Small intestine (tissue), 7 donors: ENCODE measurements at regions not wholly inside any gene's neighbourhood (a gene's known extent, or its start where the extent isn't known, plus 50 kb on each side); places are given as distances from the start of the nearest gene placed in this dataset.
A peak's percentile ranks its signal among the peaks of the same experiment; 100 is the strongest.

Experiments used
- DNase-seq, 2 donors: peaks; one replicate each; pipeline versions ENCODE4 v3.0.0 to v3.0.0-alpha.2; 2013
- FAIRE-seq: peaks from 2 replicates; lab custom pipeline; 2012; peaks lifted over from hg19 to GRCh38; lab: Jason Lieb, UNC
- H3K27ac ChIP-seq, 3 donors: one replicate each; pipeline ENCODE4 v1.5.1; 2013; ENCODE audit warnings: low read length in 2 of 3, mild to moderate bottlenecking in 2 of 3, control low read depth in 1 of 3, inconsistent platforms in 1 of 3, low read depth in 1 of 3, moderate library complexity in 1 of 3
- H3K27me3 ChIP-seq, 3 donors: one replicate each; pipeline ENCODE4 v1.6.1; 2013; ENCODE audit warnings: low read length in 3 of 3, inconsistent platforms in 1 of 3; ENCODE audit not compliant: control insufficient read depth in 3 of 3, insufficient read depth in 3 of 3
- H3K36me3 ChIP-seq, 3 donors: one replicate each; pipeline ENCODE4 v1.6.1; 2013; ENCODE audit warnings: low read length in 3 of 3, inconsistent platforms in 1 of 3, low read depth in 1 of 3, mild to moderate bottlenecking in 1 of 3, moderate library complexity in 1 of 3; ENCODE audit not compliant: control insufficient read depth in 3 of 3, insufficient read depth in 2 of 3
- H3K4me1 ChIP-seq, 3 donors: one replicate each; pipeline ENCODE4 v1.6.1; 2013; ENCODE audit warnings: low read length in 2 of 3, inconsistent platforms in 1 of 3, low read depth in 1 of 3, mild to moderate bottlenecking in 1 of 3, moderate library complexity in 1 of 3; ENCODE audit not compliant: control insufficient read depth in 3 of 3, insufficient read depth in 2 of 3
- H3K4me3 ChIP-seq, 3 donors: one replicate each; pipeline ENCODE4 v1.5.1; 2013; ENCODE audit warnings: low read length in 3 of 3, control low read depth in 1 of 3, inconsistent platforms in 1 of 3, low read depth in 1 of 3, mild to moderate bottlenecking in 1 of 3, moderate library complexity in 1 of 3
- H3K9me3 ChIP-seq, 2 donors: one replicate each; pipeline ENCODE4 v1.6.1; 2013; ENCODE audit warnings: low read depth in 1 of 2, low read length in 1 of 2; ENCODE audit not compliant: control insufficient read depth in 2 of 2, insufficient read depth in 1 of 2
- WGBS, 3 donors: extraction: QIAGEN DNeasy Blood & Tissue Kit; methylation state at CpG; one replicate each; pipeline ENCODE4 v1.1.7; 2013; 5-methylcytosine and 5-hydroxymethylcytosine counted together
- donor health status: healthy with polysubstance abuse.
- donor health status: control.
- donor health status: control.
- donor health status: Bipolar disorder and iron deficiency.
- donor health status: healthy.

- FAIRE-seq (no peak), DNase-seq (no peak)
- Histone ChIP-seq H3K9me3 (no peaks in the 10 kb centered on the region), H3K27ac (peak overlapping the region in 1 of 3 donors; percentile 32), H3K27me3 (no peaks in the 10 kb centered on the region), H3K4me3 (no peak overlapping the region), H3K36me3 (no peaks in the 10 kb centered on the region), H3K4me1 (peaks cover 0 to 18% (median 0%) of the 10 kb centered on the region in 3 donors)
- 70 to 95% (median 86%) methylated on average over 5 of the region's 5 CpGs for WGBS, 3 donors
Measured at GRCh38 chr3:159795042-159795441, 193.6 kb upstream of the IL12A start.

- Histone ChIP-seq H3K4me3 (no peak overlapping the region), H3K4me1 (peaks cover 0 to 16% (median 0%) of the 10 kb centered on the region in 3 donors), H3K9me3 (no peaks in the 10 kb centered on the region), H3K27me3 (no peaks in the 10 kb centered on the region), H3K36me3 (no peaks in the 10 kb centered on the region), H3K27ac (peak overlapping the region in 1 of 3 donors; percentile 28)
- 79 to 96% (median 86%) methylated on average over 2 of the region's 2 CpGs for WGBS, 3 donors
- no peak for FAIRE-seq
- no peak for DNase-seq
Measured at GRCh38 chr3:159795681-159796175, 192.9 kb upstream of the IL12A start.

GRCh38 chr3:159796226-159796625 is 192.4 kb upstream of the IL12A start:
- 74 to 89% (median 81%) methylated on average over 5 of the region's 5 CpGs for WGBS, 3 donors
- DNase-seq (no peak), FAIRE-seq (no peak)
- Histone ChIP-seq H3K4me1 (peaks cover 0 to 11% (median 0%) of the 10 kb centered on the region in 3 donors), H3K4me3 (no peak overlapping the region), H3K27ac (peak overlapping the region in 1 of 3 donors; percentile 28), H3K9me3 (no peaks in the 10 kb centered on the region), H3K36me3 (no peaks in the 10 kb centered on the region), H3K27me3 (no peaks in the 10 kb centered on the region)

GRCh38 chr3:159796744-159797143 is 191.9 kb upstream of the IL12A start:
- FAIRE-seq (no peak), DNase-seq (no peak)
- 55 to 88% (median 82%) methylated on average over 1 of the region's 1 CpG for WGBS, 3 donors
- Histone ChIP-seq H3K4me3 (no peak overlapping the region), H3K4me1 (peaks cover 0 to 7% (median 0%) of the 10 kb centered on the region in 3 donors), H3K27me3 (no peaks in the 10 kb centered on the region), H3K9me3 (no peaks in the 10 kb centered on the region), H3K27ac (no peak overlapping the region), H3K36me3 (no peaks in the 10 kb centered on the region)

- peaks cover 0 to 7% (median 0%) of the 10 kb centered on the region in 3 donors for H3K4me1 ChIP-seq
- FAIRE-seq (no peak), DNase-seq (no peak)
- H3K27me3 ChIP-seq, result no peaks in the 10 kb centered on the region
- H3K9me3 ChIP-seq, result no peaks in the 10 kb centered on the region
- H3K36me3 ChIP-seq, result no peaks in the 10 kb centered on the region
- no peak overlapping the region for H3K27ac ChIP-seq
- no peak overlapping the region for H3K4me3 ChIP-seq
Measured at GRCh38 chr3:159797771-159798170, 190.9 kb upstream of the IL12A start.

GRCh38 chr3:159798951-159799350 is 189.7 kb upstream of the IL12A start:
- Histone ChIP-seq H3K27ac (no peak overlapping the region), H3K9me3 (no peaks in the 10 kb centered on the region)
- FAIRE-seq, result no peak

GRCh38 chr3:159800434-159801155 is 188.0 kb upstream of the IL12A start:
- Histone ChIP-seq H3K4me1 (peaks cover 0 to 7% (median 0%) of the 10 kb centered on the region in 3 donors), H3K4me3 (no peak overlapping the region), H3K27me3 (no peaks in the 10 kb centered on the region), H3K27ac (no peak overlapping the region), H3K36me3 (no peaks in the 10 kb centered on the region), H3K9me3 (no peaks in the 10 kb centered on the region)
- DNase-seq (no peak), FAIRE-seq (no peak)
- WGBS, 3 donors, result 68 to 73% (median 71%) methylated on average over 6 of the region's 6 CpGs

More at GRCh38 chr3:159798951-159799350, 189.7 kb upstream of the IL12A start:
- H3K27me3 ChIP-seq, result no peaks in the 10 kb centered on the region
- DNase-seq, result peak in 1 of 2 donors; percentile 36
- H3K4me3 ChIP-seq, result no peak overlapping the region
- H3K4me1 ChIP-seq, result peaks cover 0 to 7% (median 0%) of the 10 kb centered on the region in 3 donors
- WGBS, 3 donors, result 68 to 78% (median 69%) methylated on average over 2 of the region's 2 CpGs
- H3K36me3 ChIP-seq, result no peaks in the 10 kb centered on the region

GRCh38 chr3:159802864-159803263 is 185.8 kb upstream of the IL12A start:
- Histone ChIP-seq H3K4me3 (no peak overlapping the region), H3K4me1 (peaks cover 0 to 7% (median 0%) of the 10 kb centered on the region in 3 donors), H3K36me3 (no peaks in the 10 kb centered on the region), H3K27me3 (no peaks in the 10 kb centered on the region), H3K27ac (no peak overlapping the region), H3K9me3 (no peaks in the 10 kb centered on the region)
- 79 to 88% (median 85%) methylated on average over 2 of the region's 2 CpGs for WGBS, 3 donors
- FAIRE-seq (no peak), DNase-seq (no peak)
